GM19395 (cell line): ENCODE measurements at regions not wholly inside any gene's neighbourhood (a gene's known extent, or its start where the extent isn't known, plus 50 kb on each side); places are given as distances from the start of the nearest gene placed in this dataset.
"Not testable (repeated sequence)": the region's sequence is repeated elsewhere in the genome, so short reads cannot be mapped to it uniquely, and the experiment has no call there.

Experiments used
- ATAC-seq: cut with Tn5 transposase; IDR thresholded peaks from one replicate; pipeline ENCODE4 v1.9.1; 2021; ENCODE audit warnings: mild to moderate bottlenecking, moderate library complexity; ENCODE audit not compliant: unreplicated experiment

- ATAC-seq = no peak
These were observed 185.3 kb upstream of the ATP5MC3 start for GRCh38 chr2:175366815-175367214.

- no peak for ATAC-seq
These were observed 182.2 kb upstream of the ATP5MC3 start for GRCh38 chr2:175363699-175364098.

GRCh38 chr2:175362331-175362730 lies 180.8 kb upstream of the ATP5MC3 start:
- no peak for ATAC-seq

GRCh38 chr2:175359710-175360109 lies 178.2 kb upstream of the ATP5MC3 start:
- ATAC-seq = no peak

- no peak for ATAC-seq
These were observed 175.4 kb upstream of the ATP5MC3 start for GRCh38 chr2:175356901-175357300.

GRCh38 chr2:175355246-175355645 lies 173.7 kb upstream of the ATP5MC3 start:
- ATAC-seq = no peak

- no peak for ATAC-seq
These were observed 171.8 kb upstream of the ATP5MC3 start for GRCh38 chr2:175353275-175353674.

GRCh38 chr2:175351512-175351911 lies 170.0 kb upstream of the ATP5MC3 start:
- no peak for ATAC-seq

GRCh38 chr2:175350105-175350504 lies 168.6 kb upstream of the ATP5MC3 start:
- ATAC-seq = no peak

GRCh38 chr2:175342085-175342484 lies 160.6 kb upstream of the ATP5MC3 start:
- ATAC-seq = no peak

GRCh38 chr2:175330195-175330594 lies 148.7 kb upstream of the ATP5MC3 start:
- no peak for ATAC-seq

- ATAC-seq = no peak
These were observed 145.3 kb upstream of the ATP5MC3 start for GRCh38 chr2:175326801-175327200.

- ATAC-seq = not testable (repeated sequence)
These were observed 144.7 kb upstream of the ATP5MC3 start for GRCh38 chr2:175326164-175326563.

GRCh38 chr2:175323162-175323561 lies 141.7 kb upstream of the ATP5MC3 start:
- no peak for ATAC-seq

GRCh38 chr2:175318542-175318941 lies 137.0 kb upstream of the ATP5MC3 start:
- no peak for ATAC-seq

GRCh38 chr2:175317751-175318150 lies 136.2 kb upstream of the ATP5MC3 start:
- no peak for ATAC-seq

GRCh38 chr2:175312137-175312536 lies 130.6 kb upstream of the ATP5MC3 start:
- no peak for ATAC-seq

GRCh38 chr2:175310813-175311504 lies 129.4 kb upstream of the ATP5MC3 start:
- ATAC-seq = no peak

GRCh38 chr2:175309799-175310198 lies 128.3 kb upstream of the ATP5MC3 start:
- ATAC-seq = no peak

GRCh38 chr2:175308005-175308404 lies 126.5 kb upstream of the ATP5MC3 start:
- ATAC-seq = no peak

- no peak for ATAC-seq
These were observed 123.0 kb upstream of the ATP5MC3 start for GRCh38 chr2:175304541-175304940.

- ATAC-seq = no peak
These were observed 112.3 kb upstream of the ATP5MC3 start for GRCh38 chr2:175293776-175294175.

GRCh38 chr2:175293195-175293594 lies 111.7 kb upstream of the ATP5MC3 start:
- no peak for ATAC-seq
